Right lobe of liver (tissue), 6 donors: ENCODE measurements at regions not wholly inside any gene's neighbourhood (a gene's known extent, or its start where the extent isn't known, plus 50 kb on each side); places are given as distances from the start of the nearest gene placed in this dataset.

ENCODE experiments used
- ATAC-seq, 4 donors: fragments of 200-7000 bp; cut with Tn5 transposase; one replicate each; pipeline ENCODE4 v1.9.1; 2020; ENCODE audit warnings: mild to moderate bottlenecking in 4 of 4, moderate library complexity in 4 of 4
- DNase-seq, 3 donors: peaks; one replicate each; pipeline ENCODE4 v3.0.0-alpha.2; 2020
- H3K27ac ChIP-seq, 3 donors: fragments of 200-600 bp; one replicate each; pipeline ENCODE4 v1.8.0; 2022
- H3K27me3 ChIP-seq, 2 donors: fragments of 200-600 bp; one replicate each; pipeline ENCODE4 v1.8.0; 2022
- H3K36me3 ChIP-seq, 4 donors: fragments of 200-600 bp; sonication (generic) in 1 of 4; one replicate each; pipeline versions ENCODE4 v1.5.1 to v1.8.0; 2017 to 2022; ENCODE audit warnings: control low read depth in 1 of 4
- H3K4me1 ChIP-seq, 4 donors: fragments of 200-600 bp; sonication (generic) in 1 of 4; one replicate each; pipeline versions ENCODE4 v1.5.1 to v1.8.0; 2017 to 2022; ENCODE audit warnings: control low read depth in 1 of 4
- H3K4me3 ChIP-seq, 3 donors: fragments of 200-600 bp; one replicate each; pipeline ENCODE4 v1.8.0; 2022
- H3K9me3 ChIP-seq, 4 donors: fragments of 200-600 bp; sonication (generic) in 1 of 4; one replicate each; pipeline versions ENCODE4 v1.5.1 to v1.8.0; 2017 to 2022; ENCODE audit warnings: control low read depth in 1 of 4
- CTCF ChIP-seq, 4 donors: fragments of 200-600 bp in 3 of 4; fragments of 450-650 bp in 1 of 4; IDR thresholded peaks; one replicate each; pipeline versions ENCODE4 v1.5.1 to v1.8.0; 2016 to 2022; ENCODE audit warnings: antibody characterized with exemption in 4 of 4, mild to moderate bottlenecking in 2 of 4
- POLR2A ChIP-seq: fragments of 450-650 bp; IDR thresholded peaks from one replicate; pipeline ENCODE4 v1.6.1; 2017; ENCODE audit warnings: antibody characterized with exemption, mild to moderate bottlenecking
- WGBS: methylation state at CpG from one replicate; pipeline ENCODE4 v1.1.6; 2018; ENCODE audit warnings: low coverage, low lambda C conversion rate; ENCODE audit not compliant: insufficient coverage; ENCODE audit errors: missing lambda C conversion rate; 5-methylcytosine and 5-hydroxymethylcytosine counted together
- intact Hi-C, 2 donors: fragments of 100-400 bp; cut with DNase I; formaldehyde crosslinking; loops; one replicate each; pipeline versions ENCODE4 v1.11.2 to v1.14.1; 2022
- donor health status: DM: no; HTN: yes; CAD: no.
- donor health status: DM: no; HTN: no; CAD: no.
- donor health status: DM: no; HTN: no; CAD: no.
- donor health status: DM: no; HTN: yes; CAD: no.
- donor health status: DM: no; HTN: yes; CAD: no.

DNA sequence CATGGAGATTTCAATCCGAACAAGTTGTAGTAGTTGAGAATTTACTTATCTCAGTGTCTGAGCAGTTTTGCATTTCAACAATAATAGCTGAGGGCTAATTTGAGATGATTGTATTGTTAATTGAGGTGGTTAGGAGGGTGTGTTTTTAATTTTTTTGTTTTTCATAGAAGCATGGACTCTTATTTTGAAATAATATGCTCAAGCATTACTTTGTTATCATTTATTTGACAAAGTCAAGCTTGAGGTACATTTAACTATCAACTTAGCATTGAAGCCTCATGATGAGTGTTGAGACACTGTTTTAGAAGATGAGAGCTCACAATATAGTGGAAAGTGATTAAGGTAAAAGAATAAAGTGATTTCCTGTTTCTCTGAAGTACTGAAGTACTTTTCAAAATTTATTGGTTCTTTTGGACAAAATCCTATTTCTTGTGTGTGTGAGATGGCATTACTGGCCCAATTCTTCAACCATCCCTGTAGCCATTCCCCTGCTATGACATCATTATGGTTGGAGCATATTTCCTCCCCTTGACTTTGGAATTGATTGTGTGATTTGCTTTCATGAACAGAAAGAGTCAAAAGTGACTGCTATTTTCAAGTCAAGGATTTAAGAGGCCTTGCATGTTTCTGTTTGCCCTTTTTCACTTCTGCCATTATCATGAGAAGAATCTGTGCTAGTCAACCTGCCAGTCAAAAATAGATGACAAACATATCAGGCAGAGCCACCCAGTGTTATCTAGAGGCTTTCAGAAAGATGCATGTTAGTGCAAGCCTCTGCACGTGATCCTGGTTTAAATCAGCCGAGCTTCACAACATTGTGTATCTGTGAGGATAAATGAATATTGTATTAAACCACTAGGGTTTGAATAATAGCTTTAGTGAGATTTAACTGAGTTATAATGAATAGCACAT, 1112.3 kb upstream of the CITED2 start:
- Histone ChIP-seq H3K27me3 (no peaks in the 10 kb centered on the region), H3K36me3 (no peaks in the 10 kb centered on the region), H3K4me1 (no peaks in the 10 kb centered on the region), H3K4me3 (no peak overlapping the region), H3K9me3 (peaks cover 0 to 3% (median 0%) of the 10 kb centered on the region in 4 donors), H3K27ac (no peak overlapping the region)
- TF ChIP-seq CTCF (IDR thresholded peaks at IDR 0.05), result no peak
- ATAC-seq (no peak), DNase-seq (no peak)
- 96% methylated on average over 3 of the region's 3 CpGs for WGBS
- intact Hi-C loops, result no loop called here

DNA sequence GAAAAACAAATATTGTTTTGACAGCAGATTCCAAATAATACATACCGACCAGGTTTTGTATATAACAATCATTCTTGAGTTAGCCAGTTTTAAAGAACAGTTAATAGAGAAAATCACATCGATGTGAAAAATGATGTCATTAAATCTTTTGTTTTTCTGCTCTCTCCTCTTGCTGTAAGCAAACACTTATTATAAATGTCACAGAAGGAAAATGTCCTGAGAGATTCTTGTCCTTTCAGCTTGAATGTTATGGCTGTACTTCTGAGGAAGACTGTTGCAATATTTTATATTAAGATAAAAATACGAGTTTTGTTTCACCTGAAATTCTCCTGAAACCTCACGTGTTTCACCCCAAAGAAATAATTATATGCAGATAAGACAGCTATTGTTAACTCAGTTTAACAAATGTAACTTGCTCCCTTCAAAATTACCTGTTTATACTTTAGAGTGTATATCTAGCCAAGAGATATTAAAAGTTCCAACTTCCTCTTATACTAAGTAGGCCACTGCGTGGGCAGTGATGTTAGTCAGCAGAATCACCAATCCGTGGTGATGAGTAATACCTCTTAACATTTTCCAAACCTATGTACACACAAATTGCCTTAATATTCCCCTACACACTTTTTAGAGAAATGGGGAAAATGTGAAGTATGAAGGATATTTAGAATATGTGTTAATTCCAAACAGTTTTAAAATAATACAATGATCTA, 1111.4 kb upstream of the CITED2 start:
- no peaks in the 10 kb centered on the region for H3K4me1 ChIP-seq
- H3K36me3 ChIP-seq, result no peaks in the 10 kb centered on the region
- 57% methylated on average over 6 of the region's 6 CpGs for WGBS
- ATAC-seq, result peak in 1 of 4 donors; percentile 92
- H3K27me3 ChIP-seq, result no peaks in the 10 kb centered on the region
- H3K27ac ChIP-seq, result no peak overlapping the region
- no peak overlapping the region for H3K4me3 ChIP-seq
- intact Hi-C loops, result no loop called here
- TF ChIP-seq POLR2A, result no peak
- TF ChIP-seq CTCF (IDR thresholded peaks at IDR 0.05), result no peak
- peak in 1 of 3 donors; percentile 25 for DNase-seq
- peaks cover 0 to 3% (median 0%) of the 10 kb centered on the region in 4 donors for H3K9me3 ChIP-seq

DNA sequence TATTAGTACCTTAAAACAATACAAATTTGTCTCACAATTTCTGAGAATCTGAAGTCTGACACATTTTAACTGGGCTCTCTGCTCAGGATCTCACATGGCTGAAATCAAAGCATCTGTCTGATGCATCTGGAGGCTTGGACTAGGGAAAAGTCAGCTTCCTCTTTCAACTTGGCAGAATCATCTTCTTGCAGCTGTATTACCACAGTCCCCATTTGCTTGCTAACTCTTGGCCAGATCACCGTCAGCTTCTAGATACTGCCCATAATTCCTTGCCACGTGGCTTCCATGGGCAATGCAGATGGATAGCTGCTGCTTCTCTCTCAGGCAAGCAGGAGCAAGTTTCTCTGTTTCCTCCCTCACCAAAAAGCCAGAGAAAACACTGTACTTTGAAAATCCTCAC, 1106.4 kb upstream of the CITED2 start:
- H3K27ac ChIP-seq, result no peak overlapping the region
- peak in 1 of 4 donors; percentile 24 for ATAC-seq

GRCh38 chr6:140478631-140479030, 1104.2 kb upstream of the CITED2 start:
- TF ChIP-seq POLR2A (no peak), CTCF (IDR thresholded peaks at IDR 0.05) (no peak)
- 84% methylated on average over 3 of the region's 3 CpGs for WGBS

More for the DNA sequence above, 1106.4 kb upstream of the CITED2 start:
- H3K27me3 ChIP-seq, result no peaks in the 10 kb centered on the region
- TF ChIP-seq CTCF (IDR thresholded peaks at IDR 0.05), result no peak
- TF ChIP-seq POLR2A, result no peak
- no peaks in the 10 kb centered on the region for H3K36me3 ChIP-seq
- H3K4me1 ChIP-seq, result no peaks in the 10 kb centered on the region
- WGBS, result 54% methylated on average over 2 of the region's 2 CpGs
- no peak overlapping the region for H3K4me3 ChIP-seq
- no peak for DNase-seq
- no peaks in the 10 kb centered on the region for H3K9me3 ChIP-seq
- intact Hi-C loops, result no loop called here

More at GRCh38 chr6:140478631-140479030, 1104.2 kb upstream of the CITED2 start:
- no peak for ATAC-seq
- Histone ChIP-seq H3K27ac (no peak overlapping the region), H3K4me3 (no peak overlapping the region), H3K4me1 (no peaks in the 10 kb centered on the region), H3K27me3 (no peaks in the 10 kb centered on the region), H3K9me3 (no peaks in the 10 kb centered on the region), H3K36me3 (no peaks in the 10 kb centered on the region)
- no peak for DNase-seq
- intact Hi-C loops, result no loop called here
